SK-N-SH treated with all-trans-retinoic acid at 6 μM for 48 hours (cell line): ENCODE measurements at regions not wholly inside any gene's neighbourhood (a gene's known extent, or its start where the extent isn't known, plus 50 kb on each side); places are given as distances from the start of the nearest gene placed in this dataset.

ENCODE experiments used
- BACH2 ChIP-seq: fragments of 250-450 bp; sonication (Bioruptor Pico); IDR thresholded peaks from 2 replicates; pipeline ENCODE4 v1.9.0; 2021; ENCODE audit warnings: mild to moderate bottlenecking, borderline replicate concordance
- CSDC2 ChIP-seq: fragments of 250-450 bp; sonication (Bioruptor Pico); IDR thresholded peaks from 2 replicates; pipeline ENCODE4 v1.5.0; 2020; ENCODE audit warnings: mild to moderate bottlenecking, moderate library complexity
- ESRRG ChIP-seq: fragments of 250-450 bp; sonication (Bioruptor Pico); IDR thresholded peaks from 2 replicates; pipeline ENCODE4 v1.6.1; 2021; ENCODE audit warnings: mild to moderate bottlenecking
- ISL1 ChIP-seq: fragments of 250-450 bp; sonication (Bioruptor Pico); IDR thresholded peaks from 2 replicates; pipeline ENCODE4 v2.1.2; 2022; ENCODE audit warnings: mild to moderate bottlenecking, moderate library complexity
- OSR1 ChIP-seq: fragments of 250-450 bp; sonication (Bioruptor Pico); IDR thresholded peaks from 2 replicates; pipeline ENCODE4 v1.8.0; 2022; ENCODE audit warnings: moderate library complexity, mild to moderate bottlenecking, inconsistent platforms
- PATZ1 ChIP-seq: fragments of 250-450 bp; sonication (Bioruptor Pico); IDR thresholded peaks from 2 replicates; pipeline ENCODE4 v1.8.0; 2020; ENCODE audit warnings: mild to moderate bottlenecking, moderate library complexity, borderline replicate concordance
- POU6F1 ChIP-seq: fragments of 250-450 bp; sonication (Bioruptor Pico); IDR thresholded peaks from 2 replicates; pipeline ENCODE4 v1.8.0; 2021; ENCODE audit warnings: low read depth, mild to moderate bottlenecking, moderate library complexity, borderline replicate concordance
- PPARA ChIP-seq: fragments of 250-450 bp; sonication (Bioruptor Pico); IDR thresholded peaks from 2 replicates; pipeline ENCODE4 v1.5.0; 2020; ENCODE audit warnings: mild to moderate bottlenecking, borderline replicate concordance
- RARB ChIP-seq: fragments of 250-450 bp; sonication (Bioruptor Pico); IDR thresholded peaks from 2 replicates; pipeline ENCODE4 v1.8.0; 2021; ENCODE audit warnings: mild to moderate bottlenecking, moderate library complexity
- TOX ChIP-seq: fragments of 250-450 bp; sonication (Bioruptor Pico); IDR thresholded peaks from 2 replicates; pipeline ENCODE4 v1.8.0; 2021; ENCODE audit warnings: mild to moderate bottlenecking, moderate library complexity, borderline replicate concordance
- ZNF70 ChIP-seq: fragments of 450-650 bp; formaldehyde crosslinking; IDR thresholded peaks from 2 replicates; pipeline ENCODE4 v1.5.0; 2020; ENCODE audit warnings: mild to moderate bottlenecking, moderate library complexity
- TF ChIP-seq, protein P1 (sequence below): fragments of 250-450 bp; sonication (Bioruptor Pico); IDR thresholded peaks from 2 replicates; pipeline ENCODE4 v1.5.0; 2020; ENCODE audit warnings: mild to moderate bottlenecking, moderate library complexity

DNA sequence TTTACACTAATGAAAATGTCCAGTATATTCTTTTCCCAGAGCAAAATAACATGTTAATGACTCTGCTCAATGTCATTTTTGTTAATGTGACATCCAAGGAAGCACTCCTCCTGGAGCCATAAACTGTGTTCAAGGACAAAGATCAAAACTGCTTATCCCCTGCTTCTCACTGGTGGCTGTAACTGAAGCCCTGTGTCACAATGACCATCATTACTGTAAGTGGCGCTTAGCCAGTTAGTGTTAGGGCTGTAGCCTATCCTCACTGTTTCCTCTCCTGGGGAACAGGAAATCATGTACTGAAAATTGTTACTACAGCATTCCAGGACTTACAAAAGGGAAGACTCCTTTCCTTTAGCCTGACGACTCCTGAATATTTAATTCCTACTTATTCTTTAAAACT, 71.7 kb upstream of the COX7C start:
- no peak for TF ChIP-seq RARB (CRISPR knock-in tag)
- no peak for TF ChIP-seq ISL1 (CRISPR knock-in tag)
- no peak for TF ChIP-seq TOX (CRISPR knock-in tag)
- no peak for TF ChIP-seq OSR1 (CRISPR knock-in tag)
- no peak for TF ChIP-seq PPARA
- TF ChIP-seq PATZ1 (CRISPR knock-in tag), result no peak
- TF ChIP-seq, protein P1, sequence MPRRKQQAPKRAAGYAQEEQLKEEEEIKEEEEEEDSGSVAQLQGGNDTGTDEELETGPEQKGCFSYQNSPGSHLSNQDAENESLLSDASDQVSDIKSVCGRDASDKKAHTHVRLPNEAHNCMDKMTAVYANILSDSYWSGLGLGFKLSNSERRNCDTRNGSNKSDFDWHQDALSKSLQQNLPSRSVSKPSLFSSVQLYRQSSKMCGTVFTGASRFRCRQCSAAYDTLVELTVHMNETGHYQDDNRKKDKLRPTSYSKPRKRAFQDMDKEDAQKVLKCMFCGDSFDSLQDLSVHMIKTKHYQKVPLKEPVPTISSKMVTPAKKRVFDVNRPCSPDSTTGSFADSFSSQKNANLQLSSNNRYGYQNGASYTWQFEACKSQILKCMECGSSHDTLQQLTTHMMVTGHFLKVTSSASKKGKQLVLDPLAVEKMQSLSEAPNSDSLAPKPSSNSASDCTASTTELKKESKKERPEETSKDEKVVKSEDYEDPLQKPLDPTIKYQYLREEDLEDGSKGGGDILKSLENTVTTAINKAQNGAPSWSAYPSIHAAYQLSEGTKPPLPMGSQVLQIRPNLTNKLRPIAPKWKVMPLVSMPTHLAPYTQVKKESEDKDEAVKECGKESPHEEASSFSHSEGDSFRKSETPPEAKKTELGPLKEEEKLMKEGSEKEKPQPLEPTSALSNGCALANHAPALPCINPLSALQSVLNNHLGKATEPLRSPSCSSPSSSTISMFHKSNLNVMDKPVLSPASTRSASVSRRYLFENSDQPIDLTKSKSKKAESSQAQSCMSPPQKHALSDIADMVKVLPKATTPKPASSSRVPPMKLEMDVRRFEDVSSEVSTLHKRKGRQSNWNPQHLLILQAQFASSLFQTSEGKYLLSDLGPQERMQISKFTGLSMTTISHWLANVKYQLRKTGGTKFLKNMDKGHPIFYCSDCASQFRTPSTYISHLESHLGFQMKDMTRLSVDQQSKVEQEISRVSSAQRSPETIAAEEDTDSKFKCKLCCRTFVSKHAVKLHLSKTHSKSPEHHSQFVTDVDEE, result no peak
- TF ChIP-seq ESRRG (CRISPR knock-in tag), result no peak
- TF ChIP-seq BACH2, result no peak
- TF ChIP-seq POU6F1 (CRISPR knock-in tag), result no peak
- no peak for TF ChIP-seq CSDC2 (CRISPR knock-in tag)
- no peak for TF ChIP-seq ZNF70
